B cell (primary cell): ENCODE measurements at regions not wholly inside any gene's neighbourhood (a gene's known extent, or its start where the extent isn't known, plus 50 kb on each side); places are given as distances from the start of the nearest gene placed in this dataset.

ENCODE experiments used
- EZH2 ChIP-seq: IDR thresholded peaks from 2 replicates; pipeline ENCODE4 v1.6.1; 2012; ENCODE audit warnings: borderline replicate concordance, low read depth, mild to moderate bottlenecking, moderate library complexity, low read length; ENCODE audit not compliant: insufficient read depth, poor library complexity, severe bottlenecking
- TF ChIP-seq, protein P1 (sequence below): fragments of 200-600 bp; IDR thresholded peaks from one replicate; pipeline ENCODE4 v1.8.0; 2022; ENCODE audit warnings: antibody characterized with exemption, mild to moderate bottlenecking

DNA sequence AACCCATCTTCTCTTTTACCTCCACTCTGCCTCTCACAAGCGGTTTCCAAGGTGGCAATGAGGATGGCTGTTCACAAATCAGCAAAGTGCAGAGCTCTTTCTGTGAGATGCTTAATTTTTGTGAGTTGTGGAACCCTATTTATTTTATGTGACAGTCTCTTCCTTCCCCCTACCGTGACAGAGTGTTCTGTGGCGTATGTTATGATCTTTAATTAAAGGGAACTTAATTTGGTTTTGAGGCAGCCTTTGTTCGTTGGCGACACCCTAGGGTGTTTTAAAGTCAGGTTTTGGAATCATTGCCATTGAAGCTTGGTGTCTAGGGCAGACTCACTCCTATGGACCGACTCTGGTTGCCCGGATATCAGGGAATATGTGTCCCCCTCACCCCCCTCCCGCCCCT is 83.3 kb upstream of the IRX3 start:
- TF ChIP-seq, protein P1, sequence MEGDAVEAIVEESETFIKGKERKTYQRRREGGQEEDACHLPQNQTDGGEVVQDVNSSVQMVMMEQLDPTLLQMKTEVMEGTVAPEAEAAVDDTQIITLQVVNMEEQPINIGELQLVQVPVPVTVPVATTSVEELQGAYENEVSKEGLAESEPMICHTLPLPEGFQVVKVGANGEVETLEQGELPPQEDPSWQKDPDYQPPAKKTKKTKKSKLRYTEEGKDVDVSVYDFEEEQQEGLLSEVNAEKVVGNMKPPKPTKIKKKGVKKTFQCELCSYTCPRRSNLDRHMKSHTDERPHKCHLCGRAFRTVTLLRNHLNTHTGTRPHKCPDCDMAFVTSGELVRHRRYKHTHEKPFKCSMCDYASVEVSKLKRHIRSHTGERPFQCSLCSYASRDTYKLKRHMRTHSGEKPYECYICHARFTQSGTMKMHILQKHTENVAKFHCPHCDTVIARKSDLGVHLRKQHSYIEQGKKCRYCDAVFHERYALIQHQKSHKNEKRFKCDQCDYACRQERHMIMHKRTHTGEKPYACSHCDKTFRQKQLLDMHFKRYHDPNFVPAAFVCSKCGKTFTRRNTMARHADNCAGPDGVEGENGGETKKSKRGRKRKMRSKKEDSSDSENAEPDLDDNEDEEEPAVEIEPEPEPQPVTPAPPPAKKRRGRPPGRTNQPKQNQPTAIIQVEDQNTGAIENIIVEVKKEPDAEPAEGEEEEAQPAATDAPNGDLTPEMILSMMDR = no peak
- TF ChIP-seq EZH2 = no peak
